ENCODE measurements at regions not wholly inside any gene's neighbourhood (a gene's known extent, or its start where the extent isn't known, plus 50 kb on each side); places are given as distances from the start of the nearest gene placed in this dataset.

- H3K4me1 ChIP-seq (ENCODE audit: low read length) = peaks cover 26% of the 10 kb centered on the region
- no peaks in the 10 kb centered on the region for H3K9me2 ChIP-seq (replicated peaks; ENCODE audit: insufficient read depth, low read length)
- no peaks in the 10 kb centered on the region for H3K27me3 ChIP-seq (replicated peaks; ENCODE audit: insufficient read depth, low read length)
- no peak overlapping the region for H3K9ac ChIP-seq (ENCODE audit: low read length)
- H2AFZ ChIP-seq (ENCODE audit: low read length) = no peak overlapping the region
- no peaks in the 10 kb centered on the region for H3K36me3 ChIP-seq (replicated peaks; ENCODE audit: insufficient read depth, low read length)
- H3K27ac ChIP-seq (ENCODE audit: low read length) = no peak overlapping the region
- H3K9me3 ChIP-seq (replicated peaks; ENCODE audit: insufficient read depth, low read length) = no peaks in the 10 kb centered on the region
- peaks cover 6% of the 10 kb centered on the region; the same call in 1 of the 2 replicates for H3F3A ChIP-seq (ENCODE audit: insufficient read depth, low read length)
- no peaks in the 10 kb centered on the region for H4K20me1 ChIP-seq (ENCODE audit: insufficient read depth, low read length)
- H3K4me2 ChIP-seq (ENCODE audit: low read depth, low read length) = no peak overlapping the region; the same call in 1 of the 2 replicates
- TF ChIP-seq CTCF (IDR thresholded peaks at IDR 0.05; ENCODE audit: low read length) = no peak
- no peaks in the 10 kb centered on the region for H3K79me2 ChIP-seq (ENCODE audit: low read length)
- DNase-seq = no peak
- no peak overlapping the region for H3K4me3 ChIP-seq (ENCODE audit: low read length)
These were observed 161.7 kb upstream of the RPL34 start for GRCh38 chr4:108458681-108459080.

DNA sequence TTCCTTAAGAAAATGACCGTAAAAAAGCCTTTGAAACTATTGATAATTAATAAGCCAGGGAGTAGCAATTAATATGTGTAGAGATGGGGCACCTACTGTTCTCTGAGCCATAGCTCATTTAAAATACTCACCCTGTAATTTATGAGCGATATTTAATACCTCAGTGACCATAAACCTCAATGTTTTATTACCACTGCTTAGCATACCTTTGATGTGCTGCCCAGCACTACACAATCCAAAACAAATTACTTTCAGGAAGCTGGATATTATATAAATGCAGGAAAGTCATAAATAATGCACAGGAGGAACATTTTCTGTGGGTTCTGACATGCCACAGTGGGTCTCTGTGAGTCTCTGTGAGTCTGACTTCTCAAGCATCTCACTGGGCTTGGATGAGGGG lies 166.1 kb upstream of the RPL34 start:
- H2AFZ ChIP-seq (ENCODE audit: low read length) = no peak overlapping the region
- TF ChIP-seq EZH2phosphoT487 (IDR thresholded peaks at IDR 0.05; ENCODE audit: low read length) (no peak), EZH2 (optimal IDR thresholded peaks at IDR 0.05; ENCODE audit: low read depth, low read length) (no peak), CTCF (IDR thresholded peaks at IDR 0.05; ENCODE audit: low read length) (no peak)
- H3K36me3 ChIP-seq (replicated peaks; ENCODE audit: insufficient read depth, low read length) = no peaks in the 10 kb centered on the region
- H3K27ac ChIP-seq (ENCODE audit: low read length) = no peak overlapping the region
- no peaks in the 10 kb centered on the region for H3K9me2 ChIP-seq (replicated peaks; ENCODE audit: insufficient read depth, low read length)
- no peak overlapping the region for H3K4me2 ChIP-seq (ENCODE audit: low read depth, low read length)
- H3F3A ChIP-seq (ENCODE audit: insufficient read depth, low read length) = no peaks in the 10 kb centered on the region
- no peaks in the 10 kb centered on the region for H4K20me1 ChIP-seq (ENCODE audit: insufficient read depth, low read length)
- H3K27me3 ChIP-seq (replicated peaks; ENCODE audit: insufficient read depth, low read length) = no peaks in the 10 kb centered on the region
- peaks cover 7% of the 10 kb centered on the region for H3K4me1 ChIP-seq (ENCODE audit: low read length)
- no peak for DNase-seq
- no peak overlapping the region for H3K4me3 ChIP-seq (ENCODE audit: low read length)
- no peak overlapping the region for H3K9ac ChIP-seq (ENCODE audit: low read length)
- H3K9me3 ChIP-seq (replicated peaks; ENCODE audit: insufficient read depth, low read length) = no peaks in the 10 kb centered on the region
- H3K79me2 ChIP-seq (ENCODE audit: low read length) = no peaks in the 10 kb centered on the region

- H3F3A ChIP-seq (ENCODE audit: insufficient read depth, low read length) = no peaks in the 10 kb centered on the region
- no peak overlapping the region for H3K27ac ChIP-seq (ENCODE audit: low read length)
- no peak for DNase-seq
- H3K4me3 ChIP-seq (ENCODE audit: low read length) = no peak overlapping the region
- H3K9me2 ChIP-seq (replicated peaks; ENCODE audit: insufficient read depth, low read length) = no peaks in the 10 kb centered on the region
- no peaks in the 10 kb centered on the region for H4K20me1 ChIP-seq (ENCODE audit: insufficient read depth, low read length)
- H3K79me2 ChIP-seq (ENCODE audit: low read length) = no peaks in the 10 kb centered on the region
- no peak overlapping the region for H3K9ac ChIP-seq (ENCODE audit: low read length)
- peaks cover under 1% of the 10 kb centered on the region; the same call in 1 of the 2 replicates for H3K4me1 ChIP-seq (ENCODE audit: low read length)
- no peaks in the 10 kb centered on the region for H3K9me3 ChIP-seq (replicated peaks; ENCODE audit: insufficient read depth, low read length)
- no peak for TF ChIP-seq CTCF (IDR thresholded peaks at IDR 0.05; ENCODE audit: low read length)
- TF ChIP-seq EZH2phosphoT487 (IDR thresholded peaks at IDR 0.05; ENCODE audit: low read length) = no peak
- TF ChIP-seq EZH2 (optimal IDR thresholded peaks at IDR 0.05; ENCODE audit: low read depth, low read length) = no peak
- H2AFZ ChIP-seq (ENCODE audit: low read length) = no peak overlapping the region
- no peak overlapping the region for H3K4me2 ChIP-seq (ENCODE audit: low read depth, low read length)
- no peaks in the 10 kb centered on the region for H3K36me3 ChIP-seq (replicated peaks; ENCODE audit: insufficient read depth, low read length)
- no peaks in the 10 kb centered on the region for H3K27me3 ChIP-seq (replicated peaks; ENCODE audit: insufficient read depth, low read length)
These were observed 167.0 kb upstream of the RPL34 start for GRCh38 chr4:108453366-108453765.

Measured in MM.1S (cell line).